ENCODE measurements at regions not wholly inside any gene's neighbourhood (a gene's known extent, or its start where the extent isn't known, plus 50 kb on each side); places are given as distances from the start of the nearest gene placed in this dataset.

- TF ChIP-seq CTCF (IDR thresholded peaks at IDR 0.05), result no peak
- ChIA-PET POLR2A (interaction anchor here (0.6 kb wide), 1 partner anchor 72 kb away, joined by 3 read pairs; no protein-coding TSS in a partner anchor), CTCF (interaction anchor here (1.1 kb wide), 1 partner anchor 43 kb away, joined by 4 read pairs; no protein-coding TSS in a partner anchor)
- intact Hi-C loops (cut with micrococcal nuclease), result no loop called here
- no peaks in the 10 kb centered on the region for H3K4me1 Mint-ChIP-seq (ENCODE audit: low read depth)
- ATAC-seq (no peak), DNase-seq (no peak)
- H3K27me3 Mint-ChIP-seq, result peaks cover 26% of the 10 kb centered on the region
- H3K36me3 Mint-ChIP-seq (ENCODE audit: low read depth), result no peaks in the 10 kb centered on the region
- no peak overlapping the region for H3K27ac Mint-ChIP-seq
- peaks cover 6% of the 10 kb centered on the region for H3K9me3 Mint-ChIP-seq
- H3K4me3 Mint-ChIP-seq, result no peak overlapping the region
Observed at GRCh38 chr9:113764572-113764971, 111.5 kb upstream of the ZNF618 start.

- DNase-seq, result no peak
- Mint-ChIP-seq H3K27me3 (peaks cover 17% of the 10 kb centered on the region), H3K36me3 (ENCODE audit: low read depth) (no peaks in the 10 kb centered on the region), H3K4me1 (ENCODE audit: low read depth) (no peaks in the 10 kb centered on the region), H3K4me3 (no peak overlapping the region), H3K27ac (no peak overlapping the region), H3K9me3 (peaks cover 6% of the 10 kb centered on the region)
- ChIA-PET CTCF (no interaction called here), POLR2A (interaction anchor here (0.6 kb wide), 1 partner anchor 12 kb away, joined by 3 read pairs; no protein-coding TSS in a partner anchor)
- ATAC-seq, result no peak
- TF ChIP-seq CTCF (IDR thresholded peaks at IDR 0.05), result no peak
- intact Hi-C loops (cut with micrococcal nuclease), result no loop called here
Observed at GRCh38 chr9:113769412-113769811, 106.7 kb upstream of the ZNF618 start.

- intact Hi-C loops (cut with micrococcal nuclease), result no loop called here
- no peak for ATAC-seq
- peaks cover 11% of the 10 kb centered on the region for H3K27me3 Mint-ChIP-seq
Observed at GRCh38 chr9:113770396-113770795, 105.7 kb upstream of the ZNF618 start.

GRCh38 chr9:113771199-113771598, 104.9 kb upstream of the ZNF618 start:
- intact Hi-C loops (cut with micrococcal nuclease), result no loop called here
- Mint-ChIP-seq H3K4me1 (ENCODE audit: low read depth) (no peaks in the 10 kb centered on the region), H3K27ac (no peak overlapping the region), H3K36me3 (ENCODE audit: low read depth) (no peaks in the 10 kb centered on the region), H3K9me3 (peaks cover 6% of the 10 kb centered on the region), H3K4me3 (no peak overlapping the region), H3K27me3 (peaks cover 11% of the 10 kb centered on the region)
- DNase-seq, result no peak
- ATAC-seq, result no peak
- POLR2A ChIA-PET, result no interaction called here
- TF ChIP-seq CTCF (IDR thresholded peaks at IDR 0.05), result no peak
- CTCF ChIA-PET, result no interaction called here

More at GRCh38 chr9:113770396-113770795, 105.7 kb upstream of the ZNF618 start:
- Mint-ChIP-seq H3K4me1 (ENCODE audit: low read depth) (no peaks in the 10 kb centered on the region), H3K27ac (no peak overlapping the region), H3K9me3 (peaks cover 6% of the 10 kb centered on the region), H3K36me3 (ENCODE audit: low read depth) (no peaks in the 10 kb centered on the region), H3K4me3 (no peak overlapping the region)
- ChIA-PET POLR2A (no interaction called here), CTCF (no interaction called here)
- no peak for DNase-seq
- no peak for TF ChIP-seq CTCF (IDR thresholded peaks at IDR 0.05)

- no peak for ATAC-seq
- no peak for TF ChIP-seq CTCF (IDR thresholded peaks at IDR 0.05)
- POLR2A ChIA-PET, result no interaction called here
- H3K36me3 Mint-ChIP-seq (ENCODE audit: low read depth), result no peaks in the 10 kb centered on the region
- intact Hi-C loops (cut with micrococcal nuclease), result no loop called here
- no peak for DNase-seq
- peaks cover 9% of the 10 kb centered on the region for H3K27me3 Mint-ChIP-seq
- H3K27ac Mint-ChIP-seq, result no peak overlapping the region
- H3K9me3 Mint-ChIP-seq, result no peaks in the 10 kb centered on the region
- no peak overlapping the region for H3K4me3 Mint-ChIP-seq
- CTCF ChIA-PET, result no interaction called here
- H3K4me1 Mint-ChIP-seq (ENCODE audit: low read depth), result no peaks in the 10 kb centered on the region
Observed at GRCh38 chr9:113772121-113772810, 103.8 kb upstream of the ZNF618 start.
